Fibroblast of pulmonary artery (primary cell): ENCODE measurements at regions not wholly inside any gene's neighbourhood (a gene's known extent, or its start where the extent isn't known, plus 50 kb on each side); places are given as distances from the start of the nearest gene placed in this dataset.
A peak's percentile ranks its signal among the peaks of the same experiment; 100 is the strongest.

Experiments used
- DNase-seq: peaks from one replicate; pipeline ENCODE4 v3.0.0-alpha.2; 2010; ENCODE audit warnings: low read depth
- H3K4me3 ChIP-seq: replicated peaks from 2 replicates; pipeline ENCODE4 v1.5.1; 2011; ENCODE audit warnings: low read depth, mild to moderate bottlenecking, control low read depth, low read length, moderate library complexity
- CTCF ChIP-seq: IDR thresholded peaks from 2 replicates; pipeline ENCODE4 v1.5.1; 2011; ENCODE audit warnings: mild to moderate bottlenecking, control low read depth, low read length, inconsistent platforms; ENCODE audit errors: missing control alignments

- no peak overlapping the region for H3K4me3 ChIP-seq
- DNase-seq: peak; percentile 44
- no peak for TF ChIP-seq CTCF
Measured at GRCh38 chr12:66066137-66066928, 64.2 kb downstream of the LLPH start.

- peak; percentile 14 for DNase-seq
- no peak overlapping the region for H3K4me3 ChIP-seq
- no peak for TF ChIP-seq CTCF
Measured at GRCh38 chr12:66065641-66066136, 64.9 kb downstream of the LLPH start.

GRCh38 chr12:66065150-66065549, 65.4 kb downstream of the LLPH start:
- no peak overlapping the region for H3K4me3 ChIP-seq
- no peak for DNase-seq
- TF ChIP-seq CTCF: no peak

DNA sequence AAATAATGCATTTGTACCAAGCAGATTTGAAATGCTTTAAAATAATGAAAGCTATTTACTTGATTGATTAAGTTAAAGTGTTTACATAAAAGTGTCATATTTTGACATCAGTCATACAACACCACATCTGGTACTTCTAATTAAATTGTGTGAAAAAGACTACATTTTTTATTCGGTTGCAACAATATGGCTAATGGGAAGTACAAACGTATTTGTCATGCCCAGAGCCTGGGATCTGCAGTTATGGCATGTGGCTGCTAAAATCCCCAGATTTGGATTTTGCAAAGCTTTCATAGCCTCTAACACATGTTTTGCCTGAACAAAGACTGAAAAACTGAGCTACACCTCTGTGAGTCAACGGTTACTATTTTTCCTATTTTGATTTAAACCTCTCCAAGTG, 66.6 kb downstream of the LLPH start:
- H3K4me3 ChIP-seq: no peak overlapping the region
- DNase-seq: no peak
- TF ChIP-seq CTCF: no peak

DNA sequence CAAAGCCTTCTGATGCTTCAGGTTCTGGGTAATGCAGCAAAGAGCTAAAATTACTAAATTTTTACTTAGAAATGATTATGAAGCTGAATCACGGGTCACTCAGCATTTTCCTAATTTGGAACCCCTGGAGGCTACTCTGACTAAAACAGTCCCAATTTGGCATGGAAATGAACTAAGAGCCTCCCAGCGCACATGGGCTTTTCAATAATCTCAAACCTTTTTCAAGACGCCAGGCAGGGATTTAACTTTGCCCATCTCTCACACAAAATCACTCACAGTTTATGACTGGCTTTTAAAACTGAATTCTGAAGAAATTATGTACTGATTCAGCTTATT, 68.3 kb downstream of the LLPH start:
- no peak for DNase-seq
- TF ChIP-seq CTCF: no peak
- H3K4me3 ChIP-seq: no peak overlapping the region

DNA sequence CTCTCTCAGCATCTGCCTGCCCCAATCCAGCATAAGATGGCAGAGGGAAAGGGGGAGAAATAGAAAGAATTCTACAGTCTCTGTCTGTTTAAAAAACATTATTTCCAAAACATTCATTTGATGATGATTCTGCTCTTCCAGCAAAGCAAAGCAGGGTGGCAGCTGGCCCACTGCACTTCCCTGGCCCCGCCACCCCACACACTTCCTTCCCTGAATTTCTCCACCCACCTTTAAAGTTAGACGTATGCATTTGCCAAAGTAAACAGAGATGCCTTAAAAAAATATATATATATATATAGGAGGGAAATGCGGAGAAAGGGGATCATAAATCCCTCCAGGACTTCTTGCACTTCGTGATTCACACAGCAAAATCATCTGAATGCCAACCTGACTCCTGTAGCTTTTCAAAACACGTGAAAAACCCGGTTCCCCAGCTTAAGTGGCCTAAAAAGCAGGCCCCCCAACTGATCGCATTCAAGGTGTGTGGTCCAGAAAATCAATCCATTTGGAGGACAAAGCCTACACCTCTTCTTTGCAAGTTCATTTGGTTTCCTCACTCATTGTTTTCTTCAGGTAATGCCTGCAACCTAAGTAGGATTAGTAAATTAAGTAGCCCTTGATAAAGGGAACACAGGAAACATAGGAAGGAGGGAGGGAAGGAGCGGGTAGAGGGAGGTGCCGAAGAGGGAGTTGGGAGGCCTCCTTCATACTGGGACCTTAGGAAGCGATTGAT, 68.8 kb downstream of the LLPH start:
- H3K4me3 ChIP-seq: no peak overlapping the region
- TF ChIP-seq CTCF: no peak
- peak; percentile 31 for DNase-seq

DNA sequence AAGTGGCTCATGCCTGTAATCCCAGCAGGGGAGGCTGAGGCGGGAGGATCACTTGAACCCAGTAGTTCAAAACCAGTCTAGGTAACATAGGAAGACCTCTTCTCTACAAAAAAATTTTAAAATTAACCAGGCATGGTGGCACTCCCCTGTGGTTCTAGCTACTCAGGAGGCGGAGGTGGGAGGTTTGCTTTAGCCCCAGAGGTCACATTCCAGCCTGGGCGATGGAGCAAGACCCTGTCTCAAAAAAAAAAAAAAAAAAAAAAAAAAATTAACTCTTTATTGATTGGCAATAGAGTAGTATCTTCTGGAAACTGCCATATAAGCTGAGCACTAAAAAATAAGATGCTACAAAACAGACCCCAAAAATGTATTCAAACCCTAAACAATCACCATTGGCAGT, 69.5 kb downstream of the LLPH start:
- no peak for DNase-seq
- TF ChIP-seq CTCF: no peak
- H3K4me3 ChIP-seq: no peak overlapping the region
